ENCODE measurements at regions not wholly inside any gene's neighbourhood (a gene's known extent, or its start where the extent isn't known, plus 50 kb on each side); places are given as distances from the start of the nearest gene placed in this dataset.
"Not testable (repeated sequence)": the region's sequence is repeated elsewhere in the genome, so short reads cannot be mapped to it uniquely, and the experiment has no call there.

DNA sequence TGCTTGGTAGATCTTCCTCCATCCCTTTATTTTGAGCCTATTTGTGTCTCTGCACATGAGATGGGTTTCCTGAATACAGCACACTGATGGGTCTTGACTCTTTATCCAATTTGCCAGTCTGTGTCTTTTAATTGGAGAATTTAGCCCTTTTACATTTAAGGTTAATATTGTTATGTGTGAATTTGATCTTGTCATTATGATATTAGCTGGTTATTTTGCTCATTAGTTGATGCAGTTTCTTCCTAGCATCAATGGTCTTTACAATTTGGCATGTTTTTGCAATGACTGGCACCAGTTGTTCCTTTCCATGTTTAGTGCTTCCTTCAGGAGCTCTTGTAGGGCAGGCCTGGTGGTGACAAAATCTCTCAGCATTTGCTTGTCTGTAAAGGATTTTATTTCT is 72.4 kb downstream of the HNRNPD start:
- DNase-seq, result not testable (repeated sequence)

GRCh38 chr4:82293304-82293703 is 80.5 kb downstream of the HNRNPD start:
- no peak for DNase-seq

DNA sequence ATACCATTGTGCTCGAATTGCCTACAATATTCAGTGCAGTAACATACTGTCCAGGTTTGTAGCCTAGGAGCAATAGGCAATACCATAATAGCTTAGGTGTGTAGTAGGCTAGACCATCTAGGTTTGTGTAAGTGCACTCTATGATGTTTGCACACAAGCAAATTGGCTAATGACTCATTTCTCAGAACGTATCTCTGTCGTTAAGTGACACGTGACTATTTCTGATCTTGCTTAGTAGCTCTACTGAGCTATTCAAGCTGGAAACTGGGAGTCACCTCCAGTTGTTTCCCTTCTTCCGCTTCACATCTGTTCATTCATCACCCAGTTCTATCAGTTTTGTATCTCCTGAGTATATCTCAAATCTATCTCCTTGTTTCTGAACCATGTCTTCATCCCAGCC is 86.1 kb downstream of the HNRNPD start:
- DNase-seq, result no peak

- DNase-seq, result peak; percentile 99
Observed at GRCh38 chr4:82284858-82285805, 88.7 kb downstream of the HNRNPD start.

DNA sequence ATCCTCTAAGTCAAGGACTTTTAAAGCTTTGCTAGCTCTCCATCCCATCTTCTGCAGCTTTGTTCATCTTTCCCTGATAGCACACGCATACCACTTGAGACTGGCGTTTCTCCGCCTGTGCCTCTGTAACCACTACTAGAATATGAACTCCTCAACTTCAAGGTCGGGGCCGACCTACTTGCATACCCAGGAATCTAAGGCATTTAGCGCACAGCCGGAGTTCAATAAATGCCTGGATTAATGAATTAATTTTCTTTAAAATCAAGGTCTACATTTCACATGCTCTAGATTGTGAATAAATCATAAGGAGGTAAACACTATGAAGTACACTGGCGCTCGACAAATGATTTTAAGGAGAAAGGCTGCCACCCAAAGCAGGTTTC is 89.3 kb downstream of the HNRNPD start:
- DNase-seq, result no peak

GRCh38 chr4:82282875-82283274 is 90.9 kb downstream of the HNRNPD start:
- DNase-seq, result no peak

DNA sequence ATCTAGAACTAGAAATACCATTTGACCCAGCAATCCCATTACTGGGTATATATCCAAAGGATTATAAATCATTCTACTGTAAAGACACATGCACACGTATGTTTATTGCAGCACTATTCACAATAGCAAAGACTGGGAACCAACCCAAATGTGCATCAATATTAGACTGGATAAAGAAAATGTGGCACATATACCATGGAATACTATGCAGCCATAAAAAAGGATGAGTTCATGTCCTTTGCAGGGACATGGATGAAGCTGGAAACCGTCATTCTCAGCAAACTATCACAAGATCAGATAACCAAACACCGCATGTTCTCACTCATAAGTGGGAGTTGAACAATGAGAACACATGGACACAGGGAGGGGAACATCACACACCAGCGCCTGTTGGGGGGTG is 94.2 kb downstream of the HNRNPD start:
- DNase-seq, result not testable (repeated sequence)

- DNase-seq, result no peak
Observed at GRCh38 chr4:82276332-82276640, 97.5 kb downstream of the HNRNPD start.

DNA sequence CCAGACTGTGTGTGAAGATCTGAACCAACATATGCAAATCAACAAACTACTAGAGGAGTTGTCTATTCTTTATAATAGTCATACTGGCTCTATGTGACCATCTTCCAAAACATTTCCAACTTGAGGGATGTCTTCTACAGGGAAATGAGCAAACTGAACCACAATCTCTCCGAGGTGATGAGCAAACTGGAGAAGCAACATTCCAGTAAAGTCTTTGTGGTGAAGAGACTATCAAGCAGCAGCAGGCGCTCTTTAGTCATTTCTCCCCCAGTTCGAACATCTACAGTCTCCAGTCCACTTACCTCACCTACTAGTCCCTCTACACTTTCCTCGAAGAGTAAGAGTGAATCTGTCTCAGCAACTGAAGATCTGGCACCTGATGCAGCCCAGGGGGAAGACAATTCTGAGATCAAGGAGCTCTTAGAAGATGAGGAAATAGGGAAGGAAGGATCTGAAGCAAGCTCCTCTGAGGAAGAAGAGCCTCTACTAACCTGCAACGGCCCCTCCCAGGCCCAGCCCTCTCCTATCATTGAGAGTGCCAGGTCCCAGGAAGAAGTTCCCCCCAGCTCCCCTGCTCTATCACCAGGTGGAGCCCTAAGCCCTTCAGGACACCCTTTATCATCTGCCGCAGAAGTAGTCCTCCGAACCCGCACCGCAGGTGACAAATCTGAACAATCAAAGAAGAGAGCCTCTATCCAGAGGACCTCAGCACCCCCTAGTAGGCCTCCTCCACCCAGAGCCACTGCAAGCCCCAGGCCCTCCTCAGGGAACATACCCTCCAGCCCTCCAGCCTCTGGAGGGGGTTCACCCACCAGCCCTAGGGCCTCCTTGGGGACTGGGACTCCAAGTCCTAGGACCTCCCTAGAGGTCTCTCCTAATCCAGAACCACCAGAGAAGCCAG is 98.1 kb downstream of the HNRNPD start:
- no peak for DNase-seq

DNA sequence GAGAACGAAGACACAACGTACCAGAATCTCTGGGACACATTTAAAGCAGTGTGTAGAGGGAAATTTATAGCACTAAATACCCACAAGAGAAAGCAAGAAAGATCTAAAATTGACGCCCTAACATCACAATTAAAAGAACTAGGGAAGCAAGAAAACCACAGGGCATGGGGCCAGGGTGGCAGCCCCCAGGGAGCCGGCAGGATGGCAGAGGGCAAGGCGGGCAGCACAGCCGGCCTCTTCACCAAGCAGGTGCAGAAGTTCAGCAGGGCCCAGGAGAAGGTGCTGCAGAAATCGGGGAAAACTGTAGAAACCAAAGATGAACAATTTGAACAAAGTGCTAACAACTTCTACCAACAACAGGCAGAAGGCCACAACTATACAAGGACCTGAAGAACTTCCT is 99.1 kb downstream of the HNRNPD start:
- DNase-seq, result not testable (repeated sequence)

- DNase-seq, result not testable (repeated sequence)
Observed at GRCh38 chr4:82272523-82272922, 101.3 kb downstream of the HNRNPD start.

DNA sequence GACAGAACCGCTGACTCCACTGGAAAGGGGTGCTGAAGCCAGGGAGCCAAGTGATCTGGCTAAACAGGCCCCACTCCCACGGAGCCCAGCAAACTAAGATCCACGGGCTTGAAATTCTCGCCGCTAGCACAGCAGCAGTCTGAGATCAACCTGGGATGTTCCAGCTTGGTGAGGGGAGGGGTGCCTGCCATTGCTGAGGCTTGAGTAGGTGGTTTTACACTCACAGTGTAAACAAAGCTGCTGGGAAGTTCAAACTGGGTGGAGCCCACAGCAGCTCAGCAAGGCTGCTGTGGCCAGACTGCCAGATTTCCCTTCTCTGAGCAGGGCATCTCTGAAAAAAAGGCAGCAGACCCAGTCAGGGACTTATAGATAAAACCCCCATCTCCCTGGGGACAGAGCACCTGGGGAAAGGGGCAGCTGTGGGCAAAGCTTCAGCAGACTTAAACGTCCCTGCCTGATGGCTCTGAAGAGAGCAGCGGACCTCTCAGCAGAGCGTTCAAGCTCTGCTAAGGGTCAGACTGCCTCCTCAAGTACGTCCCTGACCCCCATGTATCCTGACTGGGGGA is 101.8 kb downstream of the HNRNPD start:
- not testable (repeated sequence) for DNase-seq

DNA sequence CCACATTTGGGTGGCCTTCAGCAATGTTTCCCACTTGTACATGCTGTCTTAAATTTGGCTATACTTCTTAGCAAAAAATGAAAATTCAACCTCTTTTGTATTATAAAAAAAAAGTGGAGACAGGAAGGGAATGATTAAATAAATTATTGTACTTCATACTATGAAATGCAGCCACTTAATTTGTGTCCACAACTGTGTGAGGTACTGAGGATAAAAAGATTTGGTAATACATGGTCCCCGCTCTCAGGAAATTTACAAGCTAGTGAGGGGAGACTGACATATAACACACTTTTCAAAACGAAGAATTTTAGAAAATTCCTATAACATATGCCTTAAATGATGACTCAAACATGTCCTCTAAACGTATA is 105.0 kb downstream of the HNRNPD start:
- DNase-seq, result no peak

DNA sequence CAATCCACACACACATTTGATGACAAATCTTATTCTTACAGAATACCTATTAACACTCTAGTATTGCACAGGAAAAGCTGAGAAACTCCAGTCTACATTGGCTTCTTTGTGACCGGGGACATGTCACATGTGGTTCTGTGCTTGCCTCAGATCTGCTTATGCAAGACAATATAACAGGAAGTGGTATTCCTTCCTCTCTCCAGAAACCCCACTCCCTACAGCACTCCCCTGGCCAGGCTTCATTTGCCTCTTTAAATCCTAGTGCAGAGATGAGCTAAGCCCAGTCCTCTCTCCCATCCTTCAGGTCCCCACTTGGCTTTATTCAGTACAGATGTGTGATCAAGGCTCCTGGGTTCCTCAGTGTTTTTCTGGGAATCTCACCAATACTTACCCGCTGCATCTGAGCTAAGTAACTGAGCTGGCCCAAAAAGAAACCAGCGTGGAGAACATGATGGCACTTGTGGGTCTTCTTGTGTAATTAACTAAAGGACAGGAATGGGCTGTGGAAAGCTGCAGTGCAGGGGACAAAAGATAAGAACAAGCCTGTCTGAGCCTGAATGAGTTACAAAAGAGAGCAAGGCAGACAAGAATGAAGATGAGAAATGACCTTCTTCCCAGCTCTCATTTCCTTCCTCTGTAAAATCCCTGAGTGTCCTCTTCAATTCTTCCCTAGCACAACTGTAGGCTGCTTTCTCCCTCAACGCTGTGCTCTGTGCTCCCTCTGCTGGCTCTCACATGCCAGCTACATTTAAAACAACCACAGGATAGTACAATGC is 105.6 kb downstream of the HNRNPD start:
- DNase-seq, result peak; percentile 43

DNA sequence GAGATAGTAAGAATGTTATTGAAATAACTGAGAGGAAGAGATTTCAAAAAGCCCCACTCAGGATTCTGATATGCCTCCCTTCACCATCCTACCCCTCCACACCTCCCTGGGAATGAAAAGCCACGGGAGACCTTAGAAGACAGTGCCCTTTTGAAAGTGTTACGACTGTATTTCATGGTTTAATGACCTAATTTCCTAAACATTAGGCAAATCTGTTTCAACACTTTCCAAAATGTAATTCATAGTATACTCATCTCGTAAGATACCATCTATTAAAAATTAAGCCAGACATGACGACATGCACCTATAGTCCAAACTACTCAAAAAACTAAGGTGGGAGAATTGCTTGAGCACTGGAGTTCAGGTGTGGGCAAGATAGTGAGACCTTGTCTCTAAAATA is 106.3 kb downstream of the HNRNPD start:
- DNase-seq, result no peak

- no peak for DNase-seq
Observed at GRCh38 chr4:82266345-82266744, 107.4 kb downstream of the HNRNPD start.

- DNase-seq, result no peak
Observed at GRCh38 chr4:82261084-82261483, 112.7 kb downstream of the HNRNPD start.

GRCh38 chr4:82260632-82261031 is 113.2 kb downstream of the HNRNPD start:
- no peak for DNase-seq

GRCh38 chr4:82256718-82257117 is 117.1 kb downstream of the HNRNPD start:
- DNase-seq, result no peak

DNA sequence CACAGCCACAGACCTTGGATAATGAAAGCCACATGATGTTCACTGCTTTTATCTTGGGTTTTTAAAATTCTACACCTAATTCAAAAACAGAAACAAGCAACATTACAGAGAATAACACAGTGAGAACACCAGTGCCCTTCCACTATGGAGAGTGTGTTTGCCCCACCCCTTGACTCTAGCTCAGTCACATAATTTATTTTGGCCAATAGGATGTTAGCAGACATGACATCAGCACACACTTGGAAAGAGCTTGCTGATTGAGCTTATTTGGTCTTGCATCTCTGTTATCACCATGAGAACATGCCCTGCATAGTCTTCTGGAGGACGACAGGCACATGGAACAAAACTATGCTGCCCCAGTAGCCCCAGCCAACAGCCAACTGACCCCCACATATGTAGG is 118.1 kb downstream of the HNRNPD start:
- DNase-seq, result no peak

DNA sequence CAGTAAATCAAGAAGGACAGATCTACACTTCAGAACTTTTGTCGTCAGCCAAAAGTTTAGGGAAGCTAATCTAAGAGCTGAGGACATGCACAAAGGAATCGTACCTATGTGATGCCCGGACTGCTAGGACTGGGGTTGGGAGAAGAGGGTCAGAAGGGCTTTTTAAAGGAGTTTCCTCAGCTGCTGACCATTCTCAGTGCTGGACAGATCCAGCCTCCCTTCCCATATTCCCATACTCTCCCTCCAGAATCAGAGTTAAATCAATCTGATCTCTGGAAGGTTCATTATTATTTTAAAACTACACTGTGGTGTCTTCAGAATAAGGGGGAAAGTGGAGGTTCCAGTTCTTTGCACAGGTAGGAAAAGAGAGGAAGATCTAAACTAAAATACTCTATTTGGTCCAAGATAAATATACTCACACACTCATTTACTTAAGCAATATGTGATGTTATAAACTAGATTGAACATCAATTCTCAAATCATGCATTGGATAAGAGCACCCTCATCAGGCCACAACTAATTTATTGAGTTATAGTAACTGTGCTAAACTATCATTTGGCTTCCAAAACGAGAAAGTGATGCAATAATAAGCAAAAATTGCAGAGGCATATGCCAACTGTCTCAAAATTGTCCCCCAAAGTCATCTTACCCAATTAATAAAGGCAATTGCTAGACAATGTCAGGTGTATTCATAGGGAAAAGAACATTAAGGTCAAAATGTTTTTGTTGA is 124.7 kb downstream of the HNRNPD start:
- DNase-seq, result no peak

DNA sequence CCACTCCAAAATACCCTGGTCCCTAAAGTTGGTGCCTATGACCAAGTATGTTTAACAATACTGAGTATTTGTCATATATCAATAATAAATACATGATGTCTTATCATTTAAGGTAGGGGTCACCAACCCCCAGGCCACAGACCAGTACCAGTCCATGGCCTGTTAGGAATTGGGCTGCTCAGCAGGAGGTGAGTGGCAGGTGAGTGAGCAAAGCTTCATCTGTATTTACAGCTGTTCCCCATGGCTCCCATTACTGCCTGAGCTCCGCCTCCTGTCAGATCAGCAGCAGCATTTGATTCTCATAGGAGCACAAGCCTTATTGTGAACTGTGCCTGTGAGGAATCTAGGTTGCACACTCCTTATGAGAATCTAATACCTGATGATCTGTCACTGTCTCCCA is 126.2 kb downstream of the HNRNPD start:
- no peak for DNase-seq

Measured in fibroblast of skin of abdomen (primary cell).